ENCODE measurements at regions not wholly inside any gene's neighbourhood (a gene's known extent, or its start where the extent isn't known, plus 50 kb on each side); places are given as distances from the start of the nearest gene placed in this dataset.

DNA sequence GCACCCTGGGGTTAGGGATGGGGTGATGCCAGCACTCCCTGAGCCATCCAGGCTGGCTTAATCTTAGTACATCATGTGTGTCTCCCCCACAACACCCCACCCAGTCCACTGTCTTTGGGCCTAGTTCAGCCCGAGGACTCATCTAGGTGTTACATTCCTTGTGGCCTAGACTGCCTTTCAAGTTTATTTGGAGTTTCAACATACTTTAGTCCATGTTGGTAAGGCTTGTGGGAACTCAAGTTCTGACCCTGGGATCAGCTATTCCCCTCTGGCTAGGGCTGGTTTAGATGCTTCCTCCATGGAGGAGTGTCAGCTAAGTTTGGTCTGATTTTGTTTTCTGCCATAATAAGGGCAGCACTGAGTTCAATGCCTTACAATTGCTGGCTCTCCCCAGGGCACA lies 302.4 kb downstream of the SMARCA2 start:
- no peak for DNase-seq (ENCODE audit: low spot score)

DNA sequence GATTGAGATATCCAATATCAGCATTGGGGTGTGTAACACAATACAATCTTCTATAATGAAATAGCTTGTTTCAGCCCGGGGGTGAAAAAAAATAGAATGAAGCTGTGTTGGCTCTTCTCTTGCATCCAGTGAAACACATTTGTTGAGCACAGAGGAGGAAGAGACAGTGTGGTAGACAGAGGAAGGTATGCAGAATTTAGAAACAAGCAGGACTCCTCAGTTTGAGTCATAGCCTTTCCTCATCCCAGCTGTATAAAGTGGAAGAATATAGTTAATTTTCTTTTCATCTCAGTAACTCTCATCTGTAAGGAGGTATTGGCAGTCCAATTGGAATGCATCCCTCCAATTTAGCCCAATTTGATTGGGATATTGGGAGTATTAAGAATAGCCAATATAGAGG lies 302.2 kb upstream of the VLDLR start:
- DNase-seq (ENCODE audit: low spot score) = no peak

- DNase-seq (ENCODE audit: low spot score) = no peak
These were observed 301.5 kb upstream of the VLDLR start for GRCh38 chr9:2320114-2320513.

DNA sequence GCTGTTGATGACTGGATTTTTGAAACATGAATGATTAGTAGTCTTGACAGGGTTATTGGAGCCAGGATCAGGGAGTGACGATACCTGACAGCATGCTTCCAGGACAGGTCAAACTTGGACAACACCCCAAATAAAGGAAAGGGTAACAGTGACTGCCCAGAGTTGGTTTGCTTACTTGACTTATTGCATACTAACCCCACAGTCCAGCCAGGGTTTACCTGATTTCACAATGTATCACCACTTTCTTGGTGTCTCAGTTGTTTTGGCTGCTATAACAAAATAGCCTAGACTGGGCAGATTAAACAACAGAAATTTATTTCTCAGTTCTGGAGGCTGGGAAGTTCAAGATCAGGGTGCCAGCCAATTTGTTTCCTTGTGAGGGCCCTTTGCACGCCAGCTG lies 301.0 kb upstream of the VLDLR start:
- no peak for DNase-seq (ENCODE audit: low spot score)

GRCh38 chr9:2321523-2322148 lies 300.0 kb upstream of the VLDLR start:
- DNase-seq (ENCODE audit: low spot score) = no peak

DNA sequence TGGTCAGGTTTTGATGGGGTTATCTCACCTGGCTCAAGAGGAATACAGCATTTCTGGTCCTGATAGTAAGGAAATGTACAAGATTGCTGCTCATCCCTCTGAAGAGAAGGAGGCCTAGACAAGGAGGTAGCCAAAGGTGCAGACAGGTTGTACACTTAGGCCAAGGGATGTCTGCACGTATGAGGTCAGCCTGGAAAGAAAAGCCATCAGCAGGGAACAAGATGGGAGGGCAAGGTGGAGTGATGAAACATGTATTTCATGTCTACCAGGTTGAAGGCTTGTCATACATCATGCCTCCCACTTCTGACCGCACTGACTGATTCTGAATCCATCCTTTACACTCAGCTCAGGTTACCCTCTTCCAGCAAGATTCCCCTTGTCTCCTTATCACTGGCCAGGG lies 296.8 kb upstream of the VLDLR start:
- DNase-seq (ENCODE audit: low spot score) = no peak

- no peak for DNase-seq (ENCODE audit: low spot score)
These were observed 288.9 kb upstream of the VLDLR start for GRCh38 chr9:2332663-2333062.

GRCh38 chr9:2335260-2335659 lies 286.3 kb upstream of the VLDLR start:
- DNase-seq (ENCODE audit: low spot score) = no peak

- no peak for DNase-seq (ENCODE audit: low spot score)
These were observed 285.5 kb upstream of the VLDLR start for GRCh38 chr9:2336055-2336454.

DNA sequence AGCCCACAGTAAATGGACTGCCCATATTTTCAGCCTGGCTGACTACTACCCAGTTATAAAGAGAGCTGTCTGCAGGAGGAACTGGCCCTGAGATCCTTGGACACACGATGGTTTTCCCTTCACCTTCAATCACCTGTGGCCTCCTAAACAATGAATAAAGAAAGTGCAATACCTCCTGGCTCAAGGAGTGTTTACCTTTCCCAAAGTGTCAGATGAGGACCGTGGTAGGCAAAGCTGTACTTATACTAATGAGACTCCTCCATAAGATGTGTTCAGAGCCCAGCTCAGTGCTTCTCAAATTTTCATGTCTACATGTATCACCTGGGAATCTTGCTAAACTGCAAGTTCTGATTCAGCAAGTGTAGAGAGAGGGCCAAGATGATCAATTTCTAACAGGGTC lies 284.5 kb upstream of the VLDLR start:
- DNase-seq (ENCODE audit: low spot score) = no peak

- DNase-seq (ENCODE audit: low spot score) = no peak
These were observed 284.0 kb upstream of the VLDLR start for GRCh38 chr9:2337627-2338026.

DNA sequence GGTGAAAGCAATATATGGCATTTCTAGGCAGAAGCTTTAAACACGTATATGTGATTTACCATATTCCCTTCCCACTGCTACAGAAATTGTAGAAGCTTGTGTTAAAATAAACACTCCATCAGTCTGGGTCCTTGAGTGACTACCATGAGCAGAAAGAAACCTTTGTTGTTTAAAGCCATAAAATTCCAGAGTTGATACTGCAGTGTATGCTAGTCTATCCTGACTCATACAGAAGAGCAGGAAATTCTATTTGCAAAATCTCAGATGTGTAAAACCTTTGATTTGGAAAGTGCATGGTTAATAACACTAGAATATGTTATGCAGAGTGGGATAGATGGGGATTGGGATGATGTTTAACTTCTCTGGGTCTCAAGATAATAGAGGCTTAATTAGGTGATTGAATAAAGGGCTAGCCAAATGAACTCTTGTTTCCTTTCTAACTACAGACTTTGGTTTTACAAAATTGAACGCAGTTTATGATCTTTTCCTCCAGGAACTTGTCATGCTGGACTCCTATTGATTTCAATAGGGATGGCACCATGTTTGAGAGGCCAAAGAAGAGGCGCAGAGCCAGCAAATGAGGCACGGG lies 282.7 kb upstream of the VLDLR start:
- no peak for DNase-seq (ENCODE audit: low spot score)

DNA sequence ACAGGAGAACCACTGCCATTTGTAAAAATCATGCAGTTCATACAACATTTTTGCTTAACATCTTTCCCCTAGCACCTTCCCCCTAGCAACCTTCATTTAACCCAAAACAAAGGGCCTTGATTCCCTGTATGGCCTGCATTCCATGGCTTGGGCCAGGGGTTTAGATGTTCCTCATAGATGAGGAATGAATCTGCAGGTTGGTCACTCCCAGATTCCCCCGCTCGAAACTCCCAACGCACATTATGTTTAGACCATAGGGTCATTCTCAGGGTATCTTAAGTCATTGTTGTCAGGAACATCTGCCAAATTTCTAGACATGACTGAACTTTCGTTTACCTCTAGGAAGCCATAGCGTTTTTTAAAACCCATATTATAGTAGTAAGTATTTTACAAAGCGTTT lies 282.2 kb upstream of the VLDLR start:
- no peak for DNase-seq (ENCODE audit: low spot score)

DNA sequence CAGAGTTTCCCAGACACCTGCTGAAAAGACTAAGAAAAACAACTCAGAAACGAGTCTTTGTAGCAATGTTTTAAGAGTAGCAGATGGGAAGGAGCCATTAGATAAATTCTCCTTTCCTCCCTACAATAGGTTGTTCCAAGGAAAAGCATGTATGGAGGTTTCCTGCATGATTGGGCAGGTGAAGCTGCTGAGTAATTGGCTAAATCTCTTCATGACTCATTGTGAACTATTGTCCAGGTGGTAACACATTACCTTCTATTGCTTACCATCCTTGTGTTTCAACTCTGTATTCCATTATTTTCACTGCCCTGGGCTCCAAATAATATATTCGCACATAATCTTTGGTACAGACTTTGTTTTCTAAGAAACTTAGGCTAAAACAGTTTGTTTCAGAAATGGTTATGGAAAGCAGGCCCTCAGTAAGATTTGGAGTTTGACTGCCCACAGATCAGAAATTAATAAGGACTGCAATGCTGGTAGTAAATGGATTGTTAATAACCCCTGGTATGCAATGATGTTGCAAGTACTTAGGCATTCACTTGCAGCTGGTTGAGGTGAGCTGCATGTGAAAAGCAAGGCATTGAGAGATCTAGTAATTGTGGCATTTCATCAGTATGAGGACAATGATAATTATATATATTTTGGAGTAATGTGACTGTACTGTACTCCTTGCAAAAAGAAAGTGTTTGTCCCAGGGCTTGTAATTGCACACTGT lies 281.4 kb upstream of the VLDLR start:
- DNase-seq (ENCODE audit: low spot score) = no peak

DNA sequence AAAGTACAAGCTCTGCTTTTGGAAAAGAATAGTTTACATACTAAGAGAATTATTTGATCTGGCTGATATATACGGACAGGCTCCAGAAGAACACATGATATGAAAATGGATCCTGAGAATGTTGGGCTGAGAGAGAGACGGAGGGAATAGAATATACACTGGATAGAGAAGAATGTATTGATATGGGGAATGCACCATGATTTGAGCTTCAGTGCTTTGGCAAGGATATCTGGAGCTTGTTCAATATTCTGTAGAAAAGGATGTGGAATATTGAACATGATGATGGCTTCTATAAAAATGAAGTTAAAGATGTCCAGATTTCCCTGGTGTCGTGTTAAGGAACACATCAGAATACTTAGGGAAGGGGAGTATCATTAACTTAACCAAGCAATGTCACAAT lies 280.5 kb upstream of the VLDLR start:
- DNase-seq (ENCODE audit: low spot score) = no peak

DNA sequence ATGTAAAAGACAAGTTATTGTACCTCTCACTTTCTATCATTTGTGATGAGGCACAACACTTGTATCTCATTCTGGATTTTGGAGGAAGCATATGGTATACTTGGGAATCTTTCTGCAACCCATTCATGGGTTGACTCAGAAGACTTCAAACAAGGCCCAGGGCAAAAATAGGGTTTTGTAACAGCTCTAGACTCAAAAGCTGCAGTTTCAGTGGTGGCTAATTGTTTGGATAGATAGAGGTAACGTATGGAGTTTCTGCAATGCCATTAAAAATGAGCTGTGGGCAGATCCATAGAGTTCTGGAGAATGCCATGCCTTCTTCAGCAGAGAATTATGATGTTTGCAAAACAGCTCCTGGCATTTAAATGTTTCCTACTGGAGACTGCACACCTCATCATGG lies 279.6 kb upstream of the VLDLR start:
- no peak for DNase-seq (ENCODE audit: low spot score)

- no peak for DNase-seq (ENCODE audit: low spot score)
These were observed 277.8 kb upstream of the VLDLR start for GRCh38 chr9:2343756-2344155.

DNA sequence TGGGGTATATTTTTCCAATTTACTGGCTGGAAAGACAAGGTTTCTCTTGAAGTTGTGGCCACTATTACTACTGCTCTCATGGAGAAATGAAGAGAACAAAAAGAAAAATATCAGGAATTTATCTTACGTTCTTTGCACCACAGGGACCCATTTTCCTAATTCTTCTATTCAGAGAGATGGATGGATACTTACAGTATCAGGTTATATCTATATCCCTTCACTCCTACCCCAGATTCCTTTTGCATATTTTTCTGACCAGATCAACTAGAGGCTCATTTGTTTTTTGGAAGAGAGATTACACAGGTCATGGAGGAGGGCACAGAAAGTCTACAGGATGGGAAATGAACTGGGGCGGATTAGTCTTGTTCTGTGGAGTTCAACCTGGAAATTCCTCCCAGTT lies 277.2 kb upstream of the VLDLR start:
- no peak for DNase-seq (ENCODE audit: low spot score)

- no peak for DNase-seq (ENCODE audit: low spot score)
These were observed 276.6 kb upstream of the VLDLR start for GRCh38 chr9:2345013-2345412.

DNA sequence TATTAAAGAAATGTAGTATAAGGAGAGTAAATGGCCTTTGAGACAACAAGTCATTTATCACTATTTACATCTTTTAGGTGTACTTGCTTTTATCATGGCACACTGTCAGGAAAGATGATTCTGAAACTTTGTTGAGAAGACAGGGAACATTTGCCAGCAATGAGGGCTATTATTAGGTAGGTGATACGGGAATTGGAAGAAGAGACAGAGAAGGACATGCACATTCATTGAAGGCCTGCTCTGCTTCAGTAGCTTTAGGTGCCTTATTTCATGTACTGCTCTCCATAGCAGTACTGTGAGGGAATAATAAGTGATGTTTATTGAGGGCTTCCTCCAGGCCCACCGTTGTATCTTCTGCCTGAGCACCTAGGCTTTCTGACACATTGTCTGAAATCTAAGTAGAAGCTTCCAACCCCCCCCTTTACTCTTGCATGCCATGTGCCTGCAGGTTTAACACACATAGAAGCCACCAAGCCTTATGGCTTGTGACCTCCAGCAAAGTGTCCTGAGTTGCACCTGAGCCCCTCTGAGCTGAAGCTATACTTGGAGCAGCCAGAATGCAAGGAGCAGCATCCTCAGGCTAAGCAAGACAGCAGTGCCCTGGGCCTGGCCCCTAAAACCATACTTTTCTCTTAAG lies 275.2 kb upstream of the VLDLR start:
- DNase-seq (ENCODE audit: low spot score) = no peak

GRCh38 chr9:2351324-2351723 lies 270.3 kb upstream of the VLDLR start:
- no peak for DNase-seq (ENCODE audit: low spot score)

- no peak for DNase-seq (ENCODE audit: low spot score)
These were observed 267.4 kb upstream of the VLDLR start for GRCh38 chr9:2354216-2354615.

Measured in AG20443 (cell line).